GM21576 (cell line): ENCODE measurements at regions not wholly inside any gene's neighbourhood (a gene's known extent, or its start where the extent isn't known, plus 50 kb on each side); places are given as distances from the start of the nearest gene placed in this dataset.

Experiments used
- ATAC-seq: cut with Tn5 transposase; IDR thresholded peaks from one replicate; pipeline ENCODE4 v1.9.1; 2021; ENCODE audit warnings: mild to moderate bottlenecking, moderate library complexity; ENCODE audit not compliant: unreplicated experiment

DNA sequence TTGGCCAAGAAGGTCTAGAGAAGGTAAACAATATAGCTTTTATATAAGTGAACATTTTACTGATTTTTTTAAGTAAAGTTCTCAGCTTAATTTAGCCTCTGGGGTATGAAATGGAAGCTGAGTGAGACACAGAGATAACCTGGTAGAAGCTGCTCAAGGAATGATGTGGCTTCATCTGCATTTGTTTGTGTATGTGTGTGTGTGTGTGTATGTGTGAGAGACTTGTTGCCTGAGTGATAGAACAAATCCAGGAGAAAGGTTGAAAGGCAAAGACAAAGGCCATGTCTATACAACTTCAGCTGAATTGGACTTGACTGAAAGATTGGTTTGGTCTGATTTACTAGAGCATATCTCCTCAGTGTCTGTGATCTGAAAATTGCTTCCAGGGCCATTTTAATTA lies 63.6 kb downstream of the PCDH7 start:
- no peak for ATAC-seq

DNA sequence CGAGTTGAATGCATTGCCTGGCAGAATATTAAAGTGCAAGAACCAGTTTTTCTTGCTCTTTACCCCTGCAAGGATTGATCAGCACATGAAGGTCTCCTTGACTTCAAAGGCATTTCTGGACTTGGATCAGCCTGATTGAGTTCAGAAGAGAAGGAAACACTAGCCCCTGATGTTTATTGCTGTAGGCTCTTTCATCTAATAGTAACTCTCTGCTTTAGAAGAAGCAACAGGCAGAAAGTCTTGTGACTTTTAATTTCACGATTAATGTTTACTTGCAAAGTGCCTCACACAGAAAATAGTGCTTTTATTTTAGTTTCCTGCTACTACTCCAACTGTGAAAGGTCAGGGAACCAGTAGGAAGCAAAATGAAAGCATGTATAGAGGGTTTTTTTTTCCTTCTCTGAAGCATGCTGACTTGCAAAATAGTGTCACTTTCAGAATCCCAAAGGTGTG lies 69.1 kb downstream of the PCDH7 start:
- no peak for ATAC-seq

DNA sequence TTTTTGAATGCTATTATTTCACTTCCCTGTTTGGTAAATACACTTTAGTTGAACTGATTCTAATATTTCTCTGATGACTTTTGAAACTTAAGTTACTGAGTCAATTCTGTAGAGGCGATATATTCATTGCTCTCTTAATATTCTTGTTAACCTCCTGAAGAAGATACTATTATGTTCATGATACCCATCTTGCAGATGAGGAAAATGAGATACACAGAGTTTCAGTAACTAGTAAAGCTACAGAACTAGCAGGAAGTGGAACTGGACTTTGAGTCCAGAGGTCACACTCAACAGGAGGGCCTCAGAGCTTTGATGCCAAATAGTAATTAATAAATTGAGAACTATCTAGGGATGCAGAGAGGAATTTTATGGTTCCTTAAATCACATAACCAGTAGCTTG lies 70.0 kb downstream of the PCDH7 start:
- no peak for ATAC-seq

DNA sequence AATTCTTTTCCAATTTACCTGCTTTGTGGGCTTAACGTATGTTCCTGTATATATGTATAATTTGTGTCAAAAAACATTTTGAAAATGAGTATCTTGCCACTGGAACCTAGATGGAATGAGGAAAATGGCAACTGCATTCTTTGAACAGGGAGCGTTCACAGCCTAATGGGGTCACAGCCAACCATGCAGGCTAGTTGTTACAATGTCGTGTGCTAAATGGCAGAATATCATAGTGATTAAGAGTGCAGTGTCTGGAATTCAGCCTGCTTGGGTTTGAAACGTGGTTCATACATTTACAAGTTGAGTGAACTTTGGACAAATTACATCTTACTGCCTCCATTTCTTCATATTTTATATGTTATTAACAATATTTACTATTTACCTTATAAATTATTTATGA lies 70.8 kb downstream of the PCDH7 start:
- no peak for ATAC-seq

- ATAC-seq, result no peak
Measured at GRCh38 chr4:30792601-30793000, 72.4 kb downstream of the PCDH7 start.

DNA sequence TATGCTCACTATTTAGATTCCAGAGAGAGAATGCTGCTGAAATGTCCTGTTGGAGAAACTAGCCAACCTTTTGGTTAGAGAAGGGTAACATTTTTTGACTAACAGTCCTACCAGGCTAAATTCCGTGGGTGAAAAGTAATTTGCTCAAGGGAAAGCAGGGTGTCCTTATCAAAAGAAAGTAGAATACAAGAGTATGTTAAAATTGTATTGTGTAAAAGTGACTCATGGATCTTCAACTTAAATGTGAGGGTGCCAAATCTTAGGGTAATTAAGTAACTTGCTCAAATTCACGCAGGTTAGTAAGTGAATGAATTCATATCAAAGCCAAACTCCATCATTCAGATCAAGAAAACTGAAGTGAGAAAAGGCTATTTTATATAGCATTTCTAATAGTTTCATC lies 81.7 kb downstream of the PCDH7 start:
- no peak for ATAC-seq

DNA sequence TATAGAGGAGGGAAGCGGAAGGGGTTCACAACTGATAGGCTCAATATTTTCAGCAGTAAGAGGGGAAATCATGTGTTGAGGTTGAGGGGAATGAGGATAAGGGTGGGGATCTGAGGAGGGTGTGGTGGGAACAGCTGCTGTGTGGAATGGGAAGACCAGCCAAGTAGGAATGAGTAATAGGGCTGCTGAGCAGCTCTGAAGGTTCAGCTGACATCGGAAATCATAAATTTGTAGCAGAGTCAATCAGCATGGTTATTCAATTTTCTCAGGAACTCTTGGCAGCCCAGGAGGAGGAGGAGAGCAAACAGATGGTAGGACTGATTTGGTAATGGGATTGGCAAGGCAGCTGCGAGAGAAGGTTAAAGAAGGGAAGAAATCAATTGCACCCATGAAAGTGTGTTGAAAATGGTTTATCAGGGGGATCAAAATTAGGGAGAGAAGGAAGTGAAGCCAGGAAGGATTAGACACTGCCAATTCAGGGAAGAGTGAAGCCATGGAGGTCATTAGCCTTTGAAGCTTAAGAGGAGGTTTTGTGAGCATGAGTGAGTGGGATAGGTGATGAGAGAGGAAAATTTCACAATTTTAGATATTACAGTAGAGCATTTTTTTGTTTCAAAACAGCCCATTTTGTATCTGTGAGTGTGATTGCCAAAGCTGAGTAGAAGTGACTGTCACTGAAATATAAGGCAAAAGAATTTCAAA lies 82.6 kb downstream of the PCDH7 start:
- no peak for ATAC-seq

DNA sequence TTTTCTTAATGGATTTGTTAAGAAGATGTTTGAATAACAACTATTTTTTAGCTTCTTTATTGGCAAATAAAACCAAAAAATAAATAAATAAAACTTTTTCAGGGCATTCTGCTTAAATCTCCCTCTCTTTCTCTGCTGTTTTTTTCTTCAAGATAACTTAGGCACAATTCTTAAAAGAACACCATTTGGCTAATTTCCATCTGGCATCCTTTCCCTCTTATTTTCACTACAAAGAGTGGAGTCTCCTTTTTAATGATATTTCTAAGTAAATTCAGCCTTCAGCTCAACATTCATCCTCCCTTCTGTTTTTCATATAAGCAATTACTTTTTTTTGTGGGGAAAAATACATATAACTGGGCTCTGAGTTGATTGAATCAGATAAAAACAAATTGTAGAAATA lies 88.1 kb downstream of the PCDH7 start:
- no peak for ATAC-seq

DNA sequence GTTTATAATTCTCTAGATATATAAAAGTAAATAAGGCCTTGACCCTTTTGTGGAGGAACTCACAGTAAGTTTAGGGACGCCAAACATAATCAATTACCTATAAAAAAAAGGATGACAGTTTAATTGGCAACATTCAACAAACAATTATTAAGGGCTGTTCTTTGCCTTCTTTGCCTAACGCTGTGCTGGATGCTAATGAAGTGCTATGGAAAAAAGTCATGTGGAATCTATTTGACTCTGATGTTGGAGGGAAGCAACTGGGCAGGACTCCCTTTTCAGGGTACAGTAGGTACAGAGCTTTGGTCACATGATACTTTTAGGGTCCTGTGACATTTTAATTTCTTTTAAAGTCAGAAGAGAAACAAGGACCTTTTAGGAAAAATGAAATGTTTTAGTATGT lies 91.1 kb downstream of the PCDH7 start:
- no peak for ATAC-seq

- ATAC-seq, result no peak
Measured at GRCh38 chr4:30815685-30816084, 95.5 kb downstream of the PCDH7 start.

- no peak for ATAC-seq
Measured at GRCh38 chr4:30817447-30817846, 97.3 kb downstream of the PCDH7 start.

GRCh38 chr4:30818541-30818940 lies 98.4 kb downstream of the PCDH7 start:
- no peak for ATAC-seq

GRCh38 chr4:30821275-30821674 lies 101.1 kb downstream of the PCDH7 start:
- no peak for ATAC-seq

DNA sequence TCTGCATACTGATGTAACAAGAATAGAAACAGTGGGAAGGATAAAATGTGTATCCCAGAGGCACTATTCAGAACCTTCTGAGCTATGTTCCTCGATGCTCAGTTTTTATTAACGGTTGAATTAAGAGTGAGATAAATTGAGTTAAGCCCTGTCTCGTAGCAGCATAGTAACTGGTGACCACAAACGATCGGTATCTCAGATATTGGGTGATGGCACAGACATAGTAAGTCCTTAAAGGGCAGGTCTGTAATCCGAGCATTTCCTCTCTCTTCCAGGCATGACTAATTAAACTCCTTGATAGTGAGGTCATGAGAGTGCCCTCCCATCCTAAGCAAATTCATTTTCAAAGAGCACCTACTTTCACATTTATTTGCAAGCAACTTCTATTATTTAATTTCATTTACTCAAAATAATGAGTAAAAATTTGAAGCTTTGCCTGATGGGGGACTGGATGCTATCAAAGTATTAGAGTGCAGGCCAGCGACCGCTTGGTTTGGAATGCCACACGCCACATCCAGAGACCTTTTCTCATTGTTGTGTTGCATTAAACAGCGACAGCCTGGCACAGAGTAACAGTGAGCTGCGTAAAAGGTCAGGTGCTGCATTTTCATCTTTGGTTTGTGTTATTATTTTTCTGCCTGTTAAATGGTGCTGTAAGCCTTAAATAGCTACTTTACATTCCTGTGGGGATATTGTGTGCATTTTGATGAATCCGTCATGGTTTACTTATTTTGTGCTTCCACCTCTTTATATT lies 101.9 kb downstream of the PCDH7 start:
- ATAC-seq, result no peak

DNA sequence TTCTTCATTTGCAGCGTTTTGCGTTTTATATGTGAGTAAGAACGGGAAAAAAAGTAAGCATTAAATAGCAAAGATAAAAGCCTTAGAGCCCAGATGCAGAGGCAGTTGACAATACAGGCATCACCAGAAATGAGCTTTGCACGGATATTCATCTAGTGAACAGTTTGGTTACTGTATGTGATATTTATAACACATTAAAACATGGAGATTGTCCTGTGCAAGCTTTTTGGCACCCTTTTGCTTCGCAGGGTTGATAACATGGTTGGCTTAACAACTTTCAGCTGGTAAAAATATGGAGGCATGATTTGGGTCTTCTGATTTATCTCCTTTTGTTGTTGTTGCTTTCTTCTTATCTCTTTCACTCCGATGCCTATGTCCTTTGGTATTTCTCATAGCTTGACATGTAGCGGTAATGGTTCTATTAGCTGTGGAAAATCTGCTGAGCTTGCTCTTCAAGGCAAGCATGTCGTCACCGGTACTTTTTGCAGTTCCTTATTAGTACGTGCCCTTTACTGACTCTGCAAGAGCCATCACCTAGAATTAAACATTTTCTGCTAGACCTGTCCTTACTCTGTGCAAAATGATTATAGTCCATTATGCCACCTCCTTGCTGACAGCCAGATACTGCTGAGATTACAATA lies 102.9 kb downstream of the PCDH7 start:
- no peak for ATAC-seq

DNA sequence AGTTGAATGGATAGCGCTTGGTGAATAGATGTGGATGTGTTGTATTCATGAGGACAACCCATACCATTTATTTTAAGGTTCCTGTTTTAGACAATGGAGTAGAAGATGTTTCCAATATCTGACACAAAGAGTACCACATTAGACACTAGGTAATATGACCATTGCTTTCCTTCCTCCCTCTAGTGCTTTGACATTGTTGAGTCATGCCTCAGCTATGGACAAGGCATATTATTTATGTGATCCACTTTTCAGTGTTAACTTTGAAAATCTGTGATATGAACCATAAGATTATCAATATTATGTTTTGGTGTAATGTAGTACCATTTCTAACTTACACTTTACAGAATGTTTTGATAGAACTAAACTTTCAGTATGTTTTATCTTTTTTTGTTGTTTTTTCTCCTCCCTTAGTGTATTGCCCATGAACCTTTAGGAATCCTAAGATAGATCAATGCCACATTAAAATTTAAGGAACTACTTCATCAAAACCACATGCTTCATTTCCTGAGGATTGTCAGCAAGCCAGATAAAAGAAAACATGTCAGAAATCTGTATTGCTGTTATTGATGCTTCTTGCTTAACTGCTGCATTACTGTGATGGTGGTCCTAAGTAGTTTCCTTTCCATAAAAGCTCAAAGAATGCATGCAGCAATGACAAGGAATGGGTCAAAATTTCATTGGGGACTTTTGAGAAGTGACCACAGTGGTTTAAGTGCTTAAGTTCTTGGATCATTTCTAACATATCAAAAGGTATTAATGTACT lies 105.0 kb downstream of the PCDH7 start:
- no peak for ATAC-seq

DNA sequence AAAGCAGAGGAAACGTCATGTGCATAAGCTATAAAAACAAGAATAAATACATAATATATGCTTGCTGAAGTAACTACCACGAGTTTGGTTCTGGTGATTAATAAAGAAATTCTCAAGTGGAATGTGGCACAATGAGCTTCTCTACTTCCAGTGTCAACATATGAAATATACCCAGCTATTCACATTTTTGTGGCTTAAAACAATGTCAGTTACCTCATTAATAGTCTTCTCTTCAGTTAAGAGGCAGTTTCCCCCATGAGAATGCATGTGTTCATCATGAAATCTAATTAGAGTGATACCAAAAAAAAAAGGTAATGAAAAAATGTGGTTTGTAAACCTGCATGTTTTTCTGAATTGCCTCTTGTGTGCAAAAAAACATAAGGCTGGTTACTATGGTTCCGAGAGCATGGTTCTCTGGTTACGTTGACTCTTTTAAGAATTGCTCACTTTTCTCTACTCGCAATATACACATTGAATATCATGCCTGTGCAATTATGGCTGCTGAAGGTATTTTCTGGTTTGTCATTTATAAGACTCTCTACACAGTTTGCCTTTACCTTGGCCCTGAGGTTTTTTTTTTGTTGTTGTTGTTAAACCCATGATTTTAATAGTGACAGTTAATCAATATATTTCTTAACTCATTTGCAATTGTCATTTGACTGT lies 108.2 kb downstream of the PCDH7 start:
- no peak for ATAC-seq

- no peak for ATAC-seq
Measured at GRCh38 chr4:30832639-30833038, 112.5 kb downstream of the PCDH7 start.

- no peak for ATAC-seq
Measured at GRCh38 chr4:30833206-30833605, 113.0 kb downstream of the PCDH7 start.

DNA sequence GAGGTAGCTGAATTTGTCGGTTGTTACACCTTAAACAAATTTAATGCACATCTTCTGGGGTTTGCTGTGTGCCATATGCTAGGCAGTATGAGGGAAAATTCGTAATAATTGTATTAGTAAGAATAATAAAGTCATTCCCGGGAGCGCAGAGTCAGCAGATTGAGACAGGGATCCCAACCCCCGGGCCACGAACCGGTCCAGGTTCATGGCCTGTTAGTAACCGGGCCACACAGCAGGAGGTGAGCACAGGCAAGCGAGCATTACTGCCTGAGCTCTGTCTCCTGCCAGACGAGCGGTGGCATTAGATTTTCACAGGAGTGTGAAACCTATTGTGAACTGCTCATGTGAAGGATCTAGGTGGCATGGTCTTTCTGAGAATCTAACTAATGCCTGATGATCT lies 114.9 kb downstream of the PCDH7 start:
- no peak for ATAC-seq

- no peak for ATAC-seq
Measured at GRCh38 chr4:30836231-30836630, 116.1 kb downstream of the PCDH7 start.
